Epithelial cell of proximal tubule (primary cell): ENCODE measurements at regions not wholly inside any gene's neighbourhood (a gene's known extent, or its start where the extent isn't known, plus 50 kb on each side); places are given as distances from the start of the nearest gene placed in this dataset.

Experiments used
- DNase-seq: peaks from one replicate; pipeline ENCODE4 v3.0.0-alpha.2; 2011; ENCODE audit warnings: low read depth
- H3K4me3 ChIP-seq: 2 replicates; pipeline ENCODE4 v1.5.1; 2011; ENCODE audit warnings: low read depth, mild to moderate bottlenecking, low read length
- CTCF ChIP-seq: conservative IDR thresholded peaks from 2 replicates; pipeline ENCODE4 v1.5.1; 2012; ENCODE audit warnings: low read depth, mild to moderate bottlenecking, low read length

GRCh38 chr6:80467408-80467807, 360.9 kb downstream of the BCKDHB start:
- TF ChIP-seq CTCF, result no peak
- H3K4me3 ChIP-seq, result no peak overlapping the region
- no peak for DNase-seq

GRCh38 chr6:80466981-80467380, 360.5 kb downstream of the BCKDHB start:
- no peak for DNase-seq
- H3K4me3 ChIP-seq, result no peak overlapping the region
- TF ChIP-seq CTCF, result no peak

GRCh38 chr6:80465513-80465912, 359.0 kb downstream of the BCKDHB start:
- DNase-seq, result no peak
- no peak for TF ChIP-seq CTCF
- H3K4me3 ChIP-seq, result no peak overlapping the region

GRCh38 chr6:80464901-80465300, 358.4 kb downstream of the BCKDHB start:
- no peak overlapping the region for H3K4me3 ChIP-seq
- no peak for DNase-seq
- no peak for TF ChIP-seq CTCF

GRCh38 chr6:80463197-80463596, 356.7 kb downstream of the BCKDHB start:
- no peak for DNase-seq
- TF ChIP-seq CTCF, result no peak
- no peak overlapping the region for H3K4me3 ChIP-seq

- DNase-seq, result no peak
- no peak for TF ChIP-seq CTCF
- no peak overlapping the region for H3K4me3 ChIP-seq
Observed at GRCh38 chr6:80460257-80460865, 353.9 kb downstream of the BCKDHB start.

GRCh38 chr6:80457439-80457933, 351.0 kb downstream of the BCKDHB start:
- no peak overlapping the region for H3K4me3 ChIP-seq
- peak; percentile 81 for DNase-seq
- no peak for TF ChIP-seq CTCF
